ENCODE measurements at regions not wholly inside any gene's neighbourhood (a gene's known extent, or its start where the extent isn't known, plus 50 kb on each side); places are given as distances from the start of the nearest gene placed in this dataset.

- TF ChIP-seq SUZ12 (IDR thresholded peaks at IDR 0.05; ENCODE audit: extremely low read depth, insufficient read depth, insufficient read length) (no peak), ZNF274 (IDR thresholded peaks at IDR 0.05; ENCODE audit: low read depth, low read length) (no peak)
These were observed 303.8 kb upstream of the TRIB2 start for GRCh38 chr2:12412898-12413305.
